ENCODE measurements at regions not wholly inside any gene's neighbourhood (a gene's known extent, or its start where the extent isn't known, plus 50 kb on each side); places are given as distances from the start of the nearest gene placed in this dataset.

- H3K27me3 ChIP-seq (ENCODE audit: control insufficient read depth, insufficient read depth, low read length): peaks cover 2% of the 10 kb centered on the region
- H3K36me3 ChIP-seq (ENCODE audit: control insufficient read depth, insufficient read depth, low read length): no peaks in the 10 kb centered on the region
- TF ChIP-seq CTCF (IDR thresholded peaks at IDR 0.05; ENCODE audit: insufficient read depth, low read length, poor library complexity, severe bottlenecking): no peak
- no peak for DNase-seq (ENCODE audit: low read depth)
- H3K4me3 ChIP-seq (ENCODE audit: low read depth, low read length): no peak overlapping the region
Observed at GRCh38 chrX:69076088-69076487, 89.2 kb downstream of the PJA1 start.

DNA sequence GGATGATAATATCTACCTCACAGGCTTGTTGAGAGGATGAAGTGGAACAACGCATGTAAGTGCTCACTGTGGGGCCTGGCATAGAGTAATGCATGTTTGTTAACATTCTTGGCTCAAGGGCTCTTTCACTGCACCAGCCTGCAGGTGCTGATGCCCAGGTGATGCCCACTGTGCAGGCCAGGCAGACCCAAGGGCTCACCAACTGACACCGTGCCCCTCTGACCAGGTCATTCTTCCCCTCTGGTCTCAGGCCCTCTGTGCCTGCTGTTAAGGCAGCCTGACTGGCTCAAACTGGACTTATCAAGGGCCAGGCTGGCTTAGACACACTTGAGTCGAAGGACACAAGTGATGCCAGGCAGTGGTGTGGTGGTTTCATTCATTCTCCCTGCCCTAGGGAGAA is 90.5 kb downstream of the PJA1 start:
- DNase-seq (ENCODE audit: low read depth): no peak
- H3K36me3 ChIP-seq (ENCODE audit: control insufficient read depth, insufficient read depth, low read length): no peaks in the 10 kb centered on the region
- no peak overlapping the region for H3K4me3 ChIP-seq (ENCODE audit: low read depth, low read length)
- peaks cover 2% of the 10 kb centered on the region for H3K27me3 ChIP-seq (ENCODE audit: control insufficient read depth, insufficient read depth, low read length)
- TF ChIP-seq CTCF (IDR thresholded peaks at IDR 0.05; ENCODE audit: insufficient read depth, low read length, poor library complexity, severe bottlenecking): no peak

DNA sequence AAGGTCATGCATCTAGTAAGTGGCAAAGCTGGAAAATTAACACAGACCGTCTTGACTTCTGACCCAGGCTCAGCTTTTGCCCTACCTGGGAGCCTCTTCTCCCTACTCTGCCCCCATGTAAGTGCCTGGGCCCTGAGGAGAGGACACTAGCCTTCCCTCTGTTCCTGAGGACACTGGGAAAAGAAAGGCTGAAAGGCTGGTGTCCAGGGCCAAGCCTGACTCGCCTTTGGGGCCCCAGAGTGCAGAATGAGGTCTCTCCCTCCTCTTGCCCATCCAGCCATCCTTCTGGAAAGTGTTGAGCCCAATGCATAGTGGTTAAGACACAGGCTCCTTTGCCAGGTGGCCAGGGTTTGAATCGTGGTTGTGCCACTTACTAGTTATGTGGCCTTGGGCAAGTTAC is 91.5 kb downstream of the PJA1 start:
- no peak for DNase-seq (ENCODE audit: low read depth)
- Histone ChIP-seq H3K27me3 (ENCODE audit: control insufficient read depth, insufficient read depth, low read length) (peaks cover 2% of the 10 kb centered on the region), H3K4me3 (ENCODE audit: low read depth, low read length) (no peak overlapping the region), H3K36me3 (ENCODE audit: control insufficient read depth, insufficient read depth, low read length) (no peaks in the 10 kb centered on the region)
- no peak for TF ChIP-seq CTCF (IDR thresholded peaks at IDR 0.05; ENCODE audit: insufficient read depth, low read length, poor library complexity, severe bottlenecking)

DNA sequence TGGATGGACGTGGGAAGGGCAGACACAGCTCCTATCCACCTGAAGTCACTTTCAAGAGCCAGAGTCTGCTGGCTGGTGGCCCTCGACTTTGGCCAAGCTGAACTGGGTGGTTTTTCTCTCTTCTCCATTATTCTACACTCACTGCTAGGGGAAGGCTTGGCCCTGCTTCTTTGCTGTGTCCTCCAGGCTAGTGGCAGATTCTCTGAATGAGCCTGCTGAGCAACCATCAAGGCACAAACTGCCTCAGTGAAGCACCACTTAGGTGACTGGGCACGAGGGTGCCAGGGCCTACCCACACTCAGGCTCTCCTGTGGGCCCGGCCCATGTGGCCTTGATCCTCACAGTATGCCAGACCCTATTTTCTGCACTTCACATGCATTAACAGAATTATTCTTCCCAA is 92.0 kb downstream of the PJA1 start:
- TF ChIP-seq CTCF (IDR thresholded peaks at IDR 0.05; ENCODE audit: insufficient read depth, low read length, poor library complexity, severe bottlenecking): no peak
- Histone ChIP-seq H3K27me3 (ENCODE audit: control insufficient read depth, insufficient read depth, low read length) (peaks cover 2% of the 10 kb centered on the region), H3K4me3 (ENCODE audit: low read depth, low read length) (no peak overlapping the region), H3K36me3 (ENCODE audit: control insufficient read depth, insufficient read depth, low read length) (no peaks in the 10 kb centered on the region)
- no peak for DNase-seq (ENCODE audit: low read depth)

DNA sequence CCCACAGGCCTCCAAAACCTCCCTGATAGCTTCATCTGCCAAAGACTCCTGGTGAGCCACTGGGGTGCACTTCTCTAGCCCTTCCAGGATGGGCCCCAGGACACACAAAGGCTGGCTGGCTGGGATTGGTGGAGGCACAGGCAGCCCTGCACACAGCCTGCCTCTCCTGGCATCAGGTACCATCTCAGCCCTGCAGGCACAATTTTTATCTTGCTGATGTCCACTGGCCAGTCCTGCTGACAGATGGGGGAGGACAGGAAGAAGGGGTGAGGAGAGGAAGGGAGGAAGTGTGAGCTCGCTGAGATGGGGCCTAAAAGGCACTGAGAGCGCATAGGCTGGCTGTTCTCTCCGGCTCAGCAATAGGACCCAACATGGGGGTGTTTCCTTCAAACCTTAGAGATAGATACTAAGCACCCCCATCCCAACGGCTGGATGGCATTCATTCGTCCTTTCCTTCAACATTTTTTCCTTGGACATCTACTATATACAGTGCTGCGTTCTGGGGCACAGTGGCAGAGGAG is 92.7 kb downstream of the PJA1 start:
- no peaks in the 10 kb centered on the region for H3K36me3 ChIP-seq (ENCODE audit: control insufficient read depth, insufficient read depth, low read length)

More for the DNA sequence above, 92.7 kb downstream of the PJA1 start:
- no peak overlapping the region for H3K4me3 ChIP-seq (ENCODE audit: low read depth, low read length)
- DNase-seq (ENCODE audit: low read depth): no peak
- TF ChIP-seq CTCF (IDR thresholded peaks at IDR 0.05; ENCODE audit: insufficient read depth, low read length, poor library complexity, severe bottlenecking): no peak
- H3K27me3 ChIP-seq (ENCODE audit: control insufficient read depth, insufficient read depth, low read length): peaks cover 2% of the 10 kb centered on the region
